ENCODE measurements at regions not wholly inside any gene's neighbourhood (a gene's known extent, or its start where the extent isn't known, plus 50 kb on each side); places are given as distances from the start of the nearest gene placed in this dataset.

- ATAC-seq (ENCODE audit: low read depth in 2 of 2) (no peak), DNase-seq (no peak)
- H3K27me3 Mint-ChIP-seq: peaks cover 7% of the 10 kb centered on the region
- Histone ChIP-seq H3K4me3 (ENCODE audit: low read depth, low read length) (no peak overlapping the region), H3K36me3 (ENCODE audit: control insufficient read depth, insufficient read depth, low read length) (no peaks in the 10 kb centered on the region), H3K27ac (ENCODE audit: insufficient read depth, low read length, poor library complexity, severe bottlenecking) (no peak overlapping the region), H3K4me1 (ENCODE audit: control insufficient read depth, insufficient read depth, low read length, poor library complexity, severe bottlenecking) (no peaks in the 10 kb centered on the region), H3K9me3 (ENCODE audit: control insufficient read depth in 2 of 2, low read length in 2 of 2) (no peaks in the 10 kb centered on the region), H3K27me3 (ENCODE audit: control insufficient read depth, insufficient read depth, low read length) (no peaks in the 10 kb centered on the region)
- no peak overlapping the region for H3K27ac Mint-ChIP-seq
- H3K9me3 Mint-ChIP-seq: peaks cover 0 to 4% (median 0%) of the 10 kb centered on the region in 7 donors
- no peaks in the 10 kb centered on the region for H3K36me3 Mint-ChIP-seq
- H3K4me3 Mint-ChIP-seq: no peak overlapping the region
- no peaks in the 10 kb centered on the region for H3K4me1 Mint-ChIP-seq
Measured at GRCh38 chr1:184210862-184211261, 159.3 kb downstream of the TSEN15 start.

- H3K27me3 Mint-ChIP-seq: peaks cover 6% of the 10 kb centered on the region
- no peak for ATAC-seq (ENCODE audit: low read depth in 2 of 2)
- no peaks in the 10 kb centered on the region for H3K9me3 Mint-ChIP-seq
- Histone ChIP-seq H3K27ac (ENCODE audit: insufficient read depth, low read length, poor library complexity, severe bottlenecking) (no peak overlapping the region), H3K4me3 (ENCODE audit: low read depth, low read length) (no peak overlapping the region), H3K27me3 (ENCODE audit: control insufficient read depth, insufficient read depth, low read length) (no peaks in the 10 kb centered on the region), H3K36me3 (ENCODE audit: control insufficient read depth, insufficient read depth, low read length) (no peaks in the 10 kb centered on the region), H3K4me1 (ENCODE audit: control insufficient read depth, insufficient read depth, low read length, poor library complexity, severe bottlenecking) (no peaks in the 10 kb centered on the region), H3K9me3 (ENCODE audit: control insufficient read depth in 2 of 2, low read length in 2 of 2) (no peaks in the 10 kb centered on the region)
- H3K4me3 Mint-ChIP-seq: no peak overlapping the region
- H3K4me1 Mint-ChIP-seq: no peaks in the 10 kb centered on the region
- H3K27ac Mint-ChIP-seq: no peak overlapping the region
- H3K36me3 Mint-ChIP-seq: no peaks in the 10 kb centered on the region
- DNase-seq: no peak
Measured at GRCh38 chr1:184212649-184213314, 161.3 kb downstream of the TSEN15 start.

- Histone ChIP-seq H3K9me3 (ENCODE audit: control insufficient read depth in 2 of 2, low read length in 2 of 2) (no peaks in the 10 kb centered on the region), H3K4me1 (ENCODE audit: control insufficient read depth, insufficient read depth, low read length, poor library complexity, severe bottlenecking) (no peaks in the 10 kb centered on the region), H3K4me3 (ENCODE audit: low read depth, low read length) (no peak overlapping the region), H3K27me3 (ENCODE audit: control insufficient read depth, insufficient read depth, low read length) (no peaks in the 10 kb centered on the region), H3K36me3 (ENCODE audit: control insufficient read depth, insufficient read depth, low read length) (no peaks in the 10 kb centered on the region), H3K27ac (ENCODE audit: insufficient read depth, low read length, poor library complexity, severe bottlenecking) (no peak overlapping the region)
- DNase-seq: no peak
- Mint-ChIP-seq H3K4me3 (no peak overlapping the region), H3K4me1 (no peaks in the 10 kb centered on the region), H3K9me3 (no peaks in the 10 kb centered on the region), H3K27me3 (peaks cover 4% of the 10 kb centered on the region), H3K36me3 (no peaks in the 10 kb centered on the region), H3K27ac (no peak overlapping the region)
- no peak for ATAC-seq (ENCODE audit: low read depth in 2 of 2)
Measured at GRCh38 chr1:184214128-184214527, 162.6 kb downstream of the TSEN15 start.

GRCh38 chr1:184215274-184215925, 163.9 kb downstream of the TSEN15 start:
- Histone ChIP-seq H3K4me3 (ENCODE audit: low read depth, low read length) (no peak overlapping the region), H3K27me3 (ENCODE audit: control insufficient read depth, insufficient read depth, low read length) (no peaks in the 10 kb centered on the region), H3K4me1 (ENCODE audit: control insufficient read depth, insufficient read depth, low read length, poor library complexity, severe bottlenecking) (no peaks in the 10 kb centered on the region), H3K27ac (ENCODE audit: insufficient read depth, low read length, poor library complexity, severe bottlenecking) (no peak overlapping the region), H3K9me3 (ENCODE audit: control insufficient read depth in 2 of 2, low read length in 2 of 2) (no peaks in the 10 kb centered on the region), H3K36me3 (ENCODE audit: control insufficient read depth, insufficient read depth, low read length) (no peaks in the 10 kb centered on the region)
- Mint-ChIP-seq H3K4me3 (no peak overlapping the region), H3K27ac (no peak overlapping the region), H3K27me3 (peaks cover 4% of the 10 kb centered on the region), H3K9me3 (no peaks in the 10 kb centered on the region), H3K4me1 (no peaks in the 10 kb centered on the region), H3K36me3 (no peaks in the 10 kb centered on the region)
- DNase-seq (no peak), ATAC-seq (ENCODE audit: low read depth in 2 of 2) (no peak)

GRCh38 chr1:184218458-184219075, 167.0 kb downstream of the TSEN15 start:
- Mint-ChIP-seq H3K4me3 (no peak overlapping the region), H3K4me1 (peaks cover 0 to 4% (median 2%) of the 10 kb centered on the region in 4 donors), H3K36me3 (no peaks in the 10 kb centered on the region), H3K9me3 (no peaks in the 10 kb centered on the region), H3K27me3 (peaks cover 4% of the 10 kb centered on the region), H3K27ac (no peak overlapping the region)
- ATAC-seq (ENCODE audit: low read depth in 2 of 2) (no peak), DNase-seq (no peak)
- no peak overlapping the region for H3K27ac ChIP-seq (ENCODE audit: insufficient read depth, low read length, poor library complexity, severe bottlenecking)
- no peaks in the 10 kb centered on the region for H3K27me3 ChIP-seq (ENCODE audit: control insufficient read depth, insufficient read depth, low read length)
- H3K9me3 ChIP-seq (ENCODE audit: control insufficient read depth in 2 of 2, low read length in 2 of 2): no peaks in the 10 kb centered on the region
- H3K4me3 ChIP-seq (ENCODE audit: low read depth, low read length): no peak overlapping the region
- H3K36me3 ChIP-seq (ENCODE audit: control insufficient read depth, insufficient read depth, low read length): no peaks in the 10 kb centered on the region
- H3K4me1 ChIP-seq (ENCODE audit: control insufficient read depth, insufficient read depth, low read length, poor library complexity, severe bottlenecking): no peaks in the 10 kb centered on the region

GRCh38 chr1:184219414-184219813, 167.4 kb upstream of the C1orf21 start:
- H3K4me1 Mint-ChIP-seq: peaks cover 0 to 4% (median 2%) of the 10 kb centered on the region in 4 donors
- ATAC-seq (ENCODE audit: low read depth in 2 of 2): no peak
- no peak for DNase-seq
- Histone ChIP-seq H3K9me3 (ENCODE audit: control insufficient read depth in 2 of 2, low read length in 2 of 2) (no peaks in the 10 kb centered on the region), H3K27ac (ENCODE audit: insufficient read depth, low read length, poor library complexity, severe bottlenecking) (no peak overlapping the region), H3K36me3 (ENCODE audit: control insufficient read depth, insufficient read depth, low read length) (no peaks in the 10 kb centered on the region), H3K4me1 (ENCODE audit: control insufficient read depth, insufficient read depth, low read length, poor library complexity, severe bottlenecking) (no peaks in the 10 kb centered on the region), H3K4me3 (ENCODE audit: low read depth, low read length) (no peak overlapping the region), H3K27me3 (ENCODE audit: control insufficient read depth, insufficient read depth, low read length) (no peaks in the 10 kb centered on the region)
- H3K27ac Mint-ChIP-seq: no peak overlapping the region
- peaks cover 4% of the 10 kb centered on the region for H3K27me3 Mint-ChIP-seq
- H3K36me3 Mint-ChIP-seq: no peaks in the 10 kb centered on the region
- no peak overlapping the region for H3K4me3 Mint-ChIP-seq
- no peaks in the 10 kb centered on the region for H3K9me3 Mint-ChIP-seq

- Mint-ChIP-seq H3K27ac (peak overlapping the region in 1 of 3 donors; percentile 58), H3K27me3 (peaks cover 4% of the 10 kb centered on the region), H3K9me3 (no peaks in the 10 kb centered on the region), H3K4me1 (peaks cover 0 to 4% (median 2%) of the 10 kb centered on the region in 4 donors), H3K36me3 (no peaks in the 10 kb centered on the region), H3K4me3 (no peak overlapping the region)
- H3K27me3 ChIP-seq (ENCODE audit: control insufficient read depth, insufficient read depth, low read length): no peaks in the 10 kb centered on the region
- H3K27ac ChIP-seq (ENCODE audit: insufficient read depth, low read length, poor library complexity, severe bottlenecking): no peak overlapping the region
- DNase-seq (no peak), ATAC-seq (ENCODE audit: low read depth in 2 of 2) (no peak)
- H3K4me1 ChIP-seq (ENCODE audit: control insufficient read depth, insufficient read depth, low read length, poor library complexity, severe bottlenecking): no peaks in the 10 kb centered on the region
- no peak overlapping the region for H3K4me3 ChIP-seq (ENCODE audit: low read depth, low read length)
- no peaks in the 10 kb centered on the region for H3K36me3 ChIP-seq (ENCODE audit: control insufficient read depth, insufficient read depth, low read length)
- no peaks in the 10 kb centered on the region for H3K9me3 ChIP-seq (ENCODE audit: control insufficient read depth in 2 of 2, low read length in 2 of 2)
Measured at GRCh38 chr1:184219883-184220282, 166.9 kb upstream of the C1orf21 start.
